Activated CD4-positive, alpha-beta T cell treated with anti-CD3 and anti-CD28 coated beads for 36 hours (primary cell): ENCODE measurements at regions not wholly inside any gene's neighbourhood (a gene's known extent, or its start where the extent isn't known, plus 50 kb on each side); places are given as distances from the start of the nearest gene placed in this dataset.

Experiments
- ATAC-seq: fragments of 200-7000 bp; cut with Tn5 transposase; one replicate; pipeline ENCODE4 v1.10.0; 2021; ENCODE audit warnings: mild to moderate bottlenecking, moderate library complexity
- CTCF ChIA-PET: fragments of 350-600 bp; sonication (Branson Sonifier 250); formaldehyde crosslinking; loops from one replicate; lab custom pipeline; 2021; ENCODE audit warnings: antibody characterized with exemption; lab: Charles Lee
- POLR2A ChIA-PET: fragments of 350-600 bp; sonication (Branson Sonifier 250); formaldehyde crosslinking; loops from one replicate; lab custom pipeline; 2021; ENCODE audit warnings: antibody characterized with exemption, inconsistent platforms; lab: Charles Lee
- DNase-seq: peaks from one replicate; pipeline ENCODE4 v3.0.0-alpha.2; 2020
- H3K27ac Mint-ChIP-seq: one replicate; pipeline ENCODE4 v1.8.0; 2021; ENCODE audit warnings: mixed read lengths
- H3K27me3 Mint-ChIP-seq: one replicate; pipeline ENCODE4 v1.8.0; 2021; ENCODE audit warnings: mixed read lengths
- H3K36me3 Mint-ChIP-seq: one replicate; pipeline ENCODE4 v1.8.0; 2021; ENCODE audit warnings: low read depth, mixed read lengths
- H3K4me1 Mint-ChIP-seq: one replicate; pipeline ENCODE4 v1.8.0; 2021; ENCODE audit warnings: mixed read lengths
- H3K4me3 Mint-ChIP-seq: one replicate; pipeline ENCODE4 v1.8.0; 2021; ENCODE audit warnings: mild to moderate bottlenecking, moderate library complexity, mixed read lengths
- H3K9me3 Mint-ChIP-seq: one replicate; pipeline ENCODE4 v1.8.0; 2021; ENCODE audit warnings: low read depth, mixed read lengths
- intact Hi-C, 2 experiments: fragments of 100-400 bp; cut with DNase I in 1 of 2; cut with micrococcal nuclease in 1 of 2; formaldehyde crosslinking; loops; one replicate each; pipeline versions ENCODE4 v1.14.2 to v1.15.1; 2022 to 2024; cut with DNase I, micrococcal nuclease

DNA sequence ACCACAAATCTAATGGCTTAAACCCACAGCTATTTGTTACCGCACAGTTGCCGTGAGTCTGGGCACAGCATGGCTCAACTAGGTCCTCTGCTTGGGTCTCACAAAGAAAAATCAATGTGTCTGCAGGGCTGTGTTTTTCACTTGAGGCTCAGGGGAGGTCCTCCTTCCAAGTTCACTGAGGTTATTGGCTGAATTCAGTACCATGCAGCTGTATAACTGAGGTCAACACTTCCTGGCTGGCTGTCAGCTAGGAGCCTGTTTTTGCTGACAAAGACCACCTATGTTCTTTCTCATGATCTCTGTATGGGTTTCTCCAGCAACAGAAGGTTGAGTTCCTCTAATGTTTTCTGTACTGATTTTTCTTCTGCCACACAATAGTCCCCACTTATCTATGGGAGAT lies 736.7 kb upstream of the PRKX start:
- no peak for DNase-seq
- intact Hi-C loops: no loop called here
- CTCF ChIA-PET: no interaction called here
- H3K27me3 Mint-ChIP-seq: no peaks in the 10 kb centered on the region
- POLR2A ChIA-PET: no interaction called here
- H3K36me3 Mint-ChIP-seq: no peaks in the 10 kb centered on the region
- no peak for ATAC-seq
- no peaks in the 10 kb centered on the region for H3K4me1 Mint-ChIP-seq
- H3K27ac Mint-ChIP-seq: no peak overlapping the region
- H3K9me3 Mint-ChIP-seq: no peaks in the 10 kb centered on the region
- no peak overlapping the region for H3K4me3 Mint-ChIP-seq

GRCh38 chrX:4435905-4436304 lies 722.5 kb upstream of the PRKX start:
- intact Hi-C loops: no loop called here
- Mint-ChIP-seq H3K27ac (no peak overlapping the region), H3K36me3 (no peaks in the 10 kb centered on the region), H3K4me1 (no peaks in the 10 kb centered on the region), H3K27me3 (no peaks in the 10 kb centered on the region), H3K4me3 (no peak overlapping the region), H3K9me3 (no peaks in the 10 kb centered on the region)
- POLR2A ChIA-PET: no interaction called here
- DNase-seq: no peak
- CTCF ChIA-PET: no interaction called here
- no peak for ATAC-seq

- no peaks in the 10 kb centered on the region for H3K27me3 Mint-ChIP-seq
- no peak overlapping the region for H3K4me3 Mint-ChIP-seq
- no peak overlapping the region for H3K27ac Mint-ChIP-seq
- no peak for ATAC-seq
- no peaks in the 10 kb centered on the region for H3K9me3 Mint-ChIP-seq
- intact Hi-C loops: no loop called here
- no peak for DNase-seq
- ChIA-PET POLR2A (no interaction called here), CTCF (no interaction called here)
- H3K36me3 Mint-ChIP-seq: no peaks in the 10 kb centered on the region
- no peaks in the 10 kb centered on the region for H3K4me1 Mint-ChIP-seq
Observed at GRCh38 chrX:4397471-4397870, 684.0 kb upstream of the PRKX start.

DNA sequence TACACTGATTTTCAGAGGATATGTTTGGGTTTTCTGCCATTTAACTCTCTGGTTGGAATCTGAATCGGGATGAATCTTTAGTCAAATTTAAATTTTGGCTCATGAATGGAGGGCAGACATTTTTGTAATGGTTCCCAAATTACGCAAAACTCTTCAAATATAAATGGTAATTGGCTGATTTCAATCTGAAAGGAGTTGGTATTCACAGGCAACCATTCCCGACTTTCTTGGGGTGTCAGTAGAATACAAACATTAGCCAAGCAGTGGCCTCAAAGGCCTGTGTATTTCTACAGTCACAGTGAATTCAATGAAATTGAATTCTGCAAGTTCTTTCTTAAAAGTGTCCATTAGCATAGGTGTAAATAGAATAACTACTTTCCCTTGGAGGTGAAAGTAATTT lies 668.8 kb upstream of the PRKX start:
- Mint-ChIP-seq H3K9me3 (peaks cover 9% of the 10 kb centered on the region), H3K36me3 (no peaks in the 10 kb centered on the region), H3K27ac (no peak overlapping the region), H3K4me1 (no peaks in the 10 kb centered on the region), H3K27me3 (no peaks in the 10 kb centered on the region), H3K4me3 (no peak overlapping the region)
- CTCF ChIA-PET: no interaction called here
- DNase-seq (no peak), ATAC-seq (no peak)
- intact Hi-C loops: no loop called here
- POLR2A ChIA-PET: no interaction called here

DNA sequence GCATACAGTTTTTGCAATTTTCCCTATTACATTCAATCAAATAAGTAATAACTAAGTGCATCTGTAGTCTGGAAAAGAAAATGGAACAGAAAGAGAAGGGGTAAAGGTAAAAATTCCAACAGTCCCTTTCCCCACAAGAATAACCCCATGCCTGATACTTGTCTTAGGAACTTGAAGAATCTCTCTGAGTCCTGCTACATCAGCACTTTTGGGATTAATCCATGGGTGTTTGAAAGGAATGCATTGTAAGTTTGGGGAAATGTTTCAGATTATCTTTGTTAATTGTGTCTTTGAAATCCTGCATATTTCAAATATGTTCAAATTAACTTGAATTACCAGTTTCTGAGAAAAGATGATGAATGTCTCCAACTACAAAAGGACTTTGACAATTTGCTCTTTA lies 667.3 kb upstream of the PRKX start:
- Mint-ChIP-seq H3K4me1 (no peaks in the 10 kb centered on the region), H3K4me3 (no peak overlapping the region), H3K36me3 (no peaks in the 10 kb centered on the region), H3K9me3 (peaks cover 9% of the 10 kb centered on the region), H3K27ac (no peak overlapping the region), H3K27me3 (no peaks in the 10 kb centered on the region)
- ATAC-seq: no peak
- ChIA-PET CTCF (no interaction called here), POLR2A (no interaction called here)
- intact Hi-C loops: no loop called here
- no peak for DNase-seq

GRCh38 chrX:4379071-4379470 lies 665.6 kb upstream of the PRKX start:
- Mint-ChIP-seq H3K4me1 (no peaks in the 10 kb centered on the region), H3K36me3 (no peaks in the 10 kb centered on the region), H3K27me3 (no peaks in the 10 kb centered on the region), H3K27ac (no peak overlapping the region), H3K4me3 (no peak overlapping the region), H3K9me3 (peaks cover 9% of the 10 kb centered on the region)
- no peak for DNase-seq
- CTCF ChIA-PET: no interaction called here
- no peak for ATAC-seq
- POLR2A ChIA-PET: no interaction called here
- intact Hi-C loops: no loop called here

GRCh38 chrX:4373791-4374190 lies 660.3 kb upstream of the PRKX start:
- CTCF ChIA-PET: no interaction called here
- intact Hi-C loops: no loop called here
- DNase-seq (no peak), ATAC-seq (no peak)
- H3K27me3 Mint-ChIP-seq: no peaks in the 10 kb centered on the region
- peaks cover 4% of the 10 kb centered on the region for H3K9me3 Mint-ChIP-seq
- H3K36me3 Mint-ChIP-seq: no peaks in the 10 kb centered on the region
- H3K27ac Mint-ChIP-seq: no peak overlapping the region
- POLR2A ChIA-PET: no interaction called here
- H3K4me1 Mint-ChIP-seq: no peaks in the 10 kb centered on the region
- H3K4me3 Mint-ChIP-seq: no peak overlapping the region

DNA sequence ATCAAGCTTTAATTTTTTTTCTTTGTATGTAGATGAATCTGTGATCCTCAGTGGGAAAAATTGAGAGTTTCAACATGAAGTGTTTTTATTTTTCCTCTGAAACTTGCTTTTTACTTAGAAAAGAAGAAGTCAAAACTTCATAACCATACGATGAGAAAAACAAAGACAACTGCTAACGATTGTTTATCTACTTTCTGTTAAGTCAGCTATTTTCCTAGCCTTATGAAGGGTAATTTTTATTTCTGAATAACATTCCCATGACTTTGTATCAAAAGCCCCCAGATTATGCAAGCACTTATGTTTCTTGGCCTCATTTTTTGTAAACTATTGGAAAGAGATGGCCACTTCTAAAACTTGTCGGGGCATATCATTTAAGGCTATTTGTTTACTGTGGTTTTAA lies 645.1 kb upstream of the PRKX start:
- intact Hi-C loops: no loop called here

DNA sequence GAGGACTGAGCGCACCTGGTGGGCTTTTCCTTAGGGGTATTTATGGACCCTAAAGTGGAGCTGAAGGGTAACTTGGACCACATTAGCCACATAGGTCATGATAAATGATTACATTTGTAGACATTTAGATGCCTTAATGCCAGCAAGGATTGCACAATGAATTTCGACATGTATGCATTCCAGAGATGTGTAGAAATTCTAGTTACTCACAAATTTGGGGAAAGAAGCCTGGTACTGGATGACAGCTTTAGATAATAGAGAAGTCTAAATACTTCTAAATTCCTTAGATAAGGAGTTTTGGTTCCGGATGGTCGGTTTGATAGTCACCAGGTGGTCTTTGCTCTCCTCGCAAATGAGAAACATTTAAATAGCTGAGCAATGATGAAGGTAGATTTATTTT lies 609.5 kb upstream of the PRKX start:
- intact Hi-C loops: no loop called here
- no peak for ATAC-seq
- H3K27ac Mint-ChIP-seq: no peak overlapping the region
- no peaks in the 10 kb centered on the region for H3K4me1 Mint-ChIP-seq
- DNase-seq: no peak
- H3K4me3 Mint-ChIP-seq: no peak overlapping the region
- no peaks in the 10 kb centered on the region for H3K9me3 Mint-ChIP-seq
- no peaks in the 10 kb centered on the region for H3K36me3 Mint-ChIP-seq
- no peaks in the 10 kb centered on the region for H3K27me3 Mint-ChIP-seq
- POLR2A ChIA-PET: no interaction called here
- CTCF ChIA-PET: no interaction called here

More for the DNA sequence above, 645.1 kb upstream of the PRKX start:
- Mint-ChIP-seq H3K27me3 (no peaks in the 10 kb centered on the region), H3K4me1 (no peaks in the 10 kb centered on the region), H3K4me3 (no peak overlapping the region), H3K27ac (no peak overlapping the region), H3K36me3 (no peaks in the 10 kb centered on the region), H3K9me3 (no peaks in the 10 kb centered on the region)
- POLR2A ChIA-PET: no interaction called here
- ATAC-seq (no peak), DNase-seq (no peak)
- CTCF ChIA-PET: no interaction called here

DNA sequence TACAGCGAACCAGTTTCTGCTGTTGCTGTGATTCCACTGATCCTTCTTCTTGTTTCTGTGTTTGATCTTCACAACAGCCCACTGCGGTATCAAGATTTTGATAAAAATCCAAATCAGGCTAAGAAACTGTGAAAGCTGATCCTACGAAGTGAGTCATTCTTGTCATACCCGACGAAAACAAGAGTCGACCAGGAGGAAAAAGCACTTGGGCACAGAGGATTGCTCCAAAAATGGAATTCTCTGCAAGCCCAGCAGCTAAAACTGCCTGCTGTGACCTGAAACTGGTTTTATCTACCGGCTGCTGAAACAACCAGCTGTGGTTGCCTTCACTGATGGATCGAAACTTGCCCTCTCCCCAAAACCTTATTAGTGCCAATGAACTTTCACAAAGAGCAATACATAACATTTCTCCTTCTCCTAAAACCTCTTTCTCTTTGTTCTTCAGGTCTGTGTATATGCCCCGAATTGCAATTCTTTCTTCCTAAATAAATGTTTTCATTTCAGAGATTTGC lies 607.0 kb upstream of the PRKX start:
- Mint-ChIP-seq H3K27ac (no peak overlapping the region), H3K4me1 (no peaks in the 10 kb centered on the region), H3K27me3 (no peaks in the 10 kb centered on the region), H3K4me3 (no peak overlapping the region), H3K36me3 (no peaks in the 10 kb centered on the region), H3K9me3 (no peaks in the 10 kb centered on the region)
- DNase-seq (no peak), ATAC-seq (no peak)
- ChIA-PET POLR2A (no interaction called here), CTCF (no interaction called here)
- intact Hi-C loops: no loop called here

- H3K9me3 Mint-ChIP-seq: peaks cover 3% of the 10 kb centered on the region
- ATAC-seq: no peak
- no peak overlapping the region for H3K4me3 Mint-ChIP-seq
- no peaks in the 10 kb centered on the region for H3K27me3 Mint-ChIP-seq
- no peak overlapping the region for H3K27ac Mint-ChIP-seq
- POLR2A ChIA-PET: no interaction called here
- intact Hi-C loops: no loop called here
- H3K36me3 Mint-ChIP-seq: no peaks in the 10 kb centered on the region
- DNase-seq: no peak
- CTCF ChIA-PET: no interaction called here
- no peaks in the 10 kb centered on the region for H3K4me1 Mint-ChIP-seq
Observed at GRCh38 chrX:4315891-4316290, 602.4 kb upstream of the PRKX start.

DNA sequence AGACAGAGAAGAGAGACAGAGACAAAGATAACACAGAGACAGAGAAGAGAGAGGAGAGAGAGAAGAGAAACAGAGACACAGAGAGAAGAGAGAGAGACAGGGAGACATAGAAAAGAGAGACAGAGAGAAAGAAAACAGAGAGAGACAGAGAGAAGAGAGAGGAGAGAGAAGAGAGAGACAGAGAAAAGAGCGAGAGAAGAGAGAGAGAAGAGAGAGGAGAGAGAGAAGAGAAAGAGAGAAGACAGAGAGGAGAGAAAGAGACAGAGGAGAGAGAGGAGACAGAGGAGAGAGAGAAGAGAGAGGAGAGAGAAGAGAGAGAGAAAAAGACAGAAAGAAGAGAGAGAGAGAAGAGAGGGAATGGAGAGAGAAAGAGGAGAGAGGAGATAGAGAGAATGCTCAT lies 601.1 kb upstream of the PRKX start:
- CTCF ChIA-PET: no interaction called here
- H3K9me3 Mint-ChIP-seq: peaks cover 3% of the 10 kb centered on the region
- H3K36me3 Mint-ChIP-seq: no peaks in the 10 kb centered on the region

GRCh38 chrX:4277122-4277521 lies 563.7 kb upstream of the PRKX start:
- no peaks in the 10 kb centered on the region for H3K27me3 Mint-ChIP-seq
- H3K4me1 Mint-ChIP-seq: no peaks in the 10 kb centered on the region
- H3K9me3 Mint-ChIP-seq: no peaks in the 10 kb centered on the region
- no peak overlapping the region for H3K27ac Mint-ChIP-seq
- DNase-seq (no peak), ATAC-seq (no peak)
- H3K4me3 Mint-ChIP-seq: no peak overlapping the region
- no peaks in the 10 kb centered on the region for H3K36me3 Mint-ChIP-seq
- ChIA-PET POLR2A (no interaction called here), CTCF (no interaction called here)
- intact Hi-C loops: no loop called here

More for the DNA sequence above, 601.1 kb upstream of the PRKX start:
- Mint-ChIP-seq H3K27me3 (no peaks in the 10 kb centered on the region), H3K4me1 (no peaks in the 10 kb centered on the region), H3K27ac (no peak overlapping the region), H3K4me3 (no peak overlapping the region)
- POLR2A ChIA-PET: no interaction called here
- intact Hi-C loops: no loop called here
- DNase-seq: no peak
- ATAC-seq: no peak
